SK-N-SH treated with all-trans-retinoic acid at 6 μM for 48 hours (cell line): ENCODE measurements at regions not wholly inside any gene's neighbourhood (a gene's known extent, or its start where the extent isn't known, plus 50 kb on each side); places are given as distances from the start of the nearest gene placed in this dataset.

Experiments
- ATAC-seq: fragments of 200-7000 bp; cut with Tn5 transposase; 3 replicates; pipeline ENCODE4 v1.9.1; 2020; ENCODE audit warnings: mild to moderate bottlenecking, moderate library complexity
- ARNTL ChIP-seq: fragments of 450-650 bp; formaldehyde crosslinking; IDR thresholded peaks from 2 replicates; pipeline ENCODE4 v1.5.0; 2020; ENCODE audit warnings: low read depth, mild to moderate bottlenecking, moderate library complexity, borderline replicate concordance
- BACH2 ChIP-seq: fragments of 250-450 bp; sonication (Bioruptor Pico); IDR thresholded peaks from 2 replicates; pipeline ENCODE4 v1.9.0; 2021; ENCODE audit warnings: mild to moderate bottlenecking, borderline replicate concordance
- CSDC2 ChIP-seq: fragments of 250-450 bp; sonication (Bioruptor Pico); IDR thresholded peaks from 2 replicates; pipeline ENCODE4 v1.5.0; 2020; ENCODE audit warnings: mild to moderate bottlenecking, moderate library complexity
- ESRRG ChIP-seq: fragments of 250-450 bp; sonication (Bioruptor Pico); IDR thresholded peaks from 2 replicates; pipeline ENCODE4 v1.6.1; 2021; ENCODE audit warnings: mild to moderate bottlenecking
- GLIS3 ChIP-seq: fragments of 250-450 bp; sonication (Bioruptor Pico); IDR thresholded peaks from 2 replicates; pipeline ENCODE4 v1.5.0; 2020; ENCODE audit warnings: mild to moderate bottlenecking, moderate library complexity
- ISL1 ChIP-seq: fragments of 250-450 bp; sonication (Bioruptor Pico); IDR thresholded peaks from 2 replicates; pipeline ENCODE4 v2.1.2; 2022; ENCODE audit warnings: mild to moderate bottlenecking, moderate library complexity
- OSR1 ChIP-seq: fragments of 250-450 bp; sonication (Bioruptor Pico); IDR thresholded peaks from 2 replicates; pipeline ENCODE4 v1.8.0; 2022; ENCODE audit warnings: moderate library complexity, mild to moderate bottlenecking, inconsistent platforms
- PPARA ChIP-seq: fragments of 250-450 bp; sonication (Bioruptor Pico); IDR thresholded peaks from 2 replicates; pipeline ENCODE4 v1.5.0; 2020; ENCODE audit warnings: mild to moderate bottlenecking, borderline replicate concordance
- RARB ChIP-seq: fragments of 250-450 bp; sonication (Bioruptor Pico); IDR thresholded peaks from 2 replicates; pipeline ENCODE4 v1.8.0; 2021; ENCODE audit warnings: mild to moderate bottlenecking, moderate library complexity
- SNAI2 ChIP-seq: fragments of 250-450 bp; sonication (Bioruptor Pico); IDR thresholded peaks from 2 replicates; pipeline ENCODE4 v1.5.0; 2020; ENCODE audit warnings: mild to moderate bottlenecking, moderate library complexity
- TCF4 ChIP-seq: fragments of 250-450 bp; sonication (Bioruptor Pico); IDR thresholded peaks from 2 replicates; pipeline ENCODE4 v1.8.0; 2021; ENCODE audit warnings: mild to moderate bottlenecking, moderate library complexity, borderline replicate concordance
- ZC3H10 ChIP-seq: fragments of 250-450 bp; sonication (Bioruptor Pico); IDR thresholded peaks from 2 replicates; pipeline ENCODE4 v1.5.1; 2021; ENCODE audit warnings: mild to moderate bottlenecking, moderate library complexity
- ZFP3 ChIP-seq: fragments of 250-450 bp; sonication (Bioruptor Pico); IDR thresholded peaks from 2 replicates; pipeline ENCODE4 v1.5.0; 2020; ENCODE audit warnings: mild to moderate bottlenecking, moderate library complexity
- ZFP30 ChIP-seq: fragments of 450-650 bp; formaldehyde crosslinking; IDR thresholded peaks from 2 replicates; pipeline ENCODE4 v1.5.0; 2022; ENCODE audit warnings: mild to moderate bottlenecking, moderate library complexity
- ZNF565 ChIP-seq: fragments of 450-650 bp; formaldehyde crosslinking; conservative IDR thresholded peaks from 2 replicates; pipeline ENCODE4 v1.5.0; 2020; ENCODE audit warnings: low read depth, mild to moderate bottlenecking, moderate library complexity
- ZNF8 ChIP-seq: fragments of 450-650 bp; formaldehyde crosslinking; IDR thresholded peaks from 2 replicates; pipeline ENCODE4 v1.5.0; 2020; ENCODE audit warnings: mild to moderate bottlenecking, moderate library complexity
- TF ChIP-seq, protein P1 (sequence below): fragments of 250-450 bp; sonication (Bioruptor Pico); IDR thresholded peaks from 2 replicates; pipeline ENCODE4 v1.5.1; 2021; ENCODE audit warnings: mild to moderate bottlenecking, moderate library complexity
- TF ChIP-seq, protein P2 (sequence below): fragments of 250-450 bp; sonication (Bioruptor Pico); IDR thresholded peaks from 2 replicates; pipeline ENCODE4 v1.5.0; 2020; ENCODE audit warnings: mild to moderate bottlenecking, moderate library complexity
- TF ChIP-seq, protein P3 (sequence below): fragments of 250-450 bp; sonication (Bioruptor Pico); IDR thresholded peaks from 2 replicates; pipeline ENCODE4 v1.8.0; 2020; ENCODE audit warnings: mild to moderate bottlenecking, moderate library complexity, borderline replicate concordance
- TF ChIP-seq, protein P4 (sequence below): fragments of 250-450 bp; sonication (Bioruptor Pico); IDR thresholded peaks from 2 replicates; pipeline ENCODE4 v1.5.1; 2020; ENCODE audit warnings: low read depth, mild to moderate bottlenecking, moderate library complexity

DNA sequence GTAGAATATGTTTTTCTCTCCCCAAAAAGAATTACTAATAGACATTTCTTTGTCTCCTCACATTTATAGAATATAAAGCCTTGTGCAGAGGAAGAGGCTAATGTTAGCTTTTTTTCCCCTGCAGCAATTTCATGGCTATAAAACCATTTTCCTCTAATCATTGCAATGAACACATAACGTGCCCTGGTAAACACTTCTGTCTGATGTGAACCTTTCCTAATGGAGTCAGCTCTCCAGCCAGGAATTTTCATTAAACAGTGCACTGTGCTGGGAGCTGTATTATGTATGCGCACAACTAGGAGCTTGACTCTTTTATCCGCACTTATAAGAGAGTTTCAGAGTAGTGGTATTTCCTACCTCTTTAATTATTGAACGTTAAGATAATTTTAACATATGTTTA is 63.9 kb upstream of the SPATS2L start (continued):
- TF ChIP-seq, protein P1, sequence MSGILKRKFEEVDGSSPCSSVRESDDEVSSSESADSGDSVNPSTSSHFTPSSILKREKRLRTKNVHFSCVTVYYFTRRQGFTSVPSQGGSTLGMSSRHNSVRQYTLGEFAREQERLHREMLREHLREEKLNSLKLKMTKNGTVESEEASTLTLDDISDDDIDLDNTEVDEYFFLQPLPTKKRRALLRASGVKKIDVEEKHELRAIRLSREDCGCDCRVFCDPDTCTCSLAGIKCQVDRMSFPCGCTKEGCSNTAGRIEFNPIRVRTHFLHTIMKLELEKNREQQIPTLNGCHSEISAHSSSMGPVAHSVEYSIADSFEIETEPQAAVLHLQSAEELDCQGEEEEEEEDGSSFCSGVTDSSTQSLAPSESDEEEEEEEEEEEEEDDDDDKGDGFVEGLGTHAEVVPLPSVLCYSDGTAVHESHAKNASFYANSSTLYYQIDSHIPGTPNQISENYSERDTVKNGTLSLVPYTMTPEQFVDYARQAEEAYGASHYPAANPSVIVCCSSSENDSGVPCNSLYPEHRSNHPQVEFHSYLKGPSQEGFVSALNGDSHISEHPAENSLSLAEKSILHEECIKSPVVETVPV (CRISPR knock-in tag), result no peak
- no peak for TF ChIP-seq ZFP3 (CRISPR knock-in tag)

DNA sequence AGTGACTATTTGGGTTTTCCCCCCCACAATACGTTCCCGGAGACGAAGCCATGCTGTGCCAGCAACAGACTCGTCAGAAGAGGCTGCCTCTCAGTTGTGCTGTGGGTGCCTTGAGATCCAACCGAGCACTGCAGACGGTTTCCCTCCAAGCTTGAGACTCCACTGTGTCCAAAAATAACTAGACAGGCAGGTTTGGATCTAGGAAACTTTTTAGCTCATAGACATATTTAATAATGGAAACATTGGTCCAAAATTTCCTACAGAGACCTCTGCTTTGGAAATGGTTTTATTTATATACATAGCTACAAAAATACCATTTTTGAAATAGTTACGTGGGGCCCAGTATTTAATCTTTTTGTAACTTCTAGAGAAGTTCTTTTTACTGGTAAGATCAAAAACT is 63.1 kb upstream of the SPATS2L start:
- no peak for ATAC-seq
- TF ChIP-seq ZC3H10 (CRISPR knock-in tag), result no peak
- no peak for TF ChIP-seq OSR1 (CRISPR knock-in tag)
- TF ChIP-seq, protein P2, sequence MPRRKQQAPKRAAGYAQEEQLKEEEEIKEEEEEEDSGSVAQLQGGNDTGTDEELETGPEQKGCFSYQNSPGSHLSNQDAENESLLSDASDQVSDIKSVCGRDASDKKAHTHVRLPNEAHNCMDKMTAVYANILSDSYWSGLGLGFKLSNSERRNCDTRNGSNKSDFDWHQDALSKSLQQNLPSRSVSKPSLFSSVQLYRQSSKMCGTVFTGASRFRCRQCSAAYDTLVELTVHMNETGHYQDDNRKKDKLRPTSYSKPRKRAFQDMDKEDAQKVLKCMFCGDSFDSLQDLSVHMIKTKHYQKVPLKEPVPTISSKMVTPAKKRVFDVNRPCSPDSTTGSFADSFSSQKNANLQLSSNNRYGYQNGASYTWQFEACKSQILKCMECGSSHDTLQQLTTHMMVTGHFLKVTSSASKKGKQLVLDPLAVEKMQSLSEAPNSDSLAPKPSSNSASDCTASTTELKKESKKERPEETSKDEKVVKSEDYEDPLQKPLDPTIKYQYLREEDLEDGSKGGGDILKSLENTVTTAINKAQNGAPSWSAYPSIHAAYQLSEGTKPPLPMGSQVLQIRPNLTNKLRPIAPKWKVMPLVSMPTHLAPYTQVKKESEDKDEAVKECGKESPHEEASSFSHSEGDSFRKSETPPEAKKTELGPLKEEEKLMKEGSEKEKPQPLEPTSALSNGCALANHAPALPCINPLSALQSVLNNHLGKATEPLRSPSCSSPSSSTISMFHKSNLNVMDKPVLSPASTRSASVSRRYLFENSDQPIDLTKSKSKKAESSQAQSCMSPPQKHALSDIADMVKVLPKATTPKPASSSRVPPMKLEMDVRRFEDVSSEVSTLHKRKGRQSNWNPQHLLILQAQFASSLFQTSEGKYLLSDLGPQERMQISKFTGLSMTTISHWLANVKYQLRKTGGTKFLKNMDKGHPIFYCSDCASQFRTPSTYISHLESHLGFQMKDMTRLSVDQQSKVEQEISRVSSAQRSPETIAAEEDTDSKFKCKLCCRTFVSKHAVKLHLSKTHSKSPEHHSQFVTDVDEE (CRISPR knock-in tag), result no peak
- no peak for TF ChIP-seq SNAI2 (CRISPR knock-in tag)
- TF ChIP-seq CSDC2 (CRISPR knock-in tag), result no peak
- TF ChIP-seq, protein P1 (CRISPR knock-in tag), result no peak
- no peak for TF ChIP-seq ISL1
- no peak for TF ChIP-seq ESRRG (CRISPR knock-in tag)
- no peak for TF ChIP-seq GLIS3 (CRISPR knock-in tag)
- TF ChIP-seq, protein P3, sequence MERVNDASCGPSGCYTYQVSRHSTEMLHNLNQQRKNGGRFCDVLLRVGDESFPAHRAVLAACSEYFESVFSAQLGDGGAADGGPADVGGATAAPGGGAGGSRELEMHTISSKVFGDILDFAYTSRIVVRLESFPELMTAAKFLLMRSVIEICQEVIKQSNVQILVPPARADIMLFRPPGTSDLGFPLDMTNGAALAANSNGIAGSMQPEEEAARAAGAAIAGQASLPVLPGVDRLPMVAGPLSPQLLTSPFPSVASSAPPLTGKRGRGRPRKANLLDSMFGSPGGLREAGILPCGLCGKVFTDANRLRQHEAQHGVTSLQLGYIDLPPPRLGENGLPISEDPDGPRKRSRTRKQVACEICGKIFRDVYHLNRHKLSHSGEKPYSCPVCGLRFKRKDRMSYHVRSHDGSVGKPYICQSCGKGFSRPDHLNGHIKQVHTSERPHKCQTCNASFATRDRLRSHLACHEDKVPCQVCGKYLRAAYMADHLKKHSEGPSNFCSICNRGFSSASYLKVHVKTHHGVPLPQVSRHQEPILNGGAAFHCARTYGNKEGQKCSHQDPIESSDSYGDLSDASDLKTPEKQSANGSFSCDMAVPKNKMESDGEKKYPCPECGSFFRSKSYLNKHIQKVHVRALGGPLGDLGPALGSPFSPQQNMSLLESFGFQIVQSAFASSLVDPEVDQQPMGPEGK (CRISPR knock-in tag), result no peak
- TF ChIP-seq PPARA (CRISPR knock-in tag), result no peak
- TF ChIP-seq, all 23 proteins: peak for 0

DNA sequence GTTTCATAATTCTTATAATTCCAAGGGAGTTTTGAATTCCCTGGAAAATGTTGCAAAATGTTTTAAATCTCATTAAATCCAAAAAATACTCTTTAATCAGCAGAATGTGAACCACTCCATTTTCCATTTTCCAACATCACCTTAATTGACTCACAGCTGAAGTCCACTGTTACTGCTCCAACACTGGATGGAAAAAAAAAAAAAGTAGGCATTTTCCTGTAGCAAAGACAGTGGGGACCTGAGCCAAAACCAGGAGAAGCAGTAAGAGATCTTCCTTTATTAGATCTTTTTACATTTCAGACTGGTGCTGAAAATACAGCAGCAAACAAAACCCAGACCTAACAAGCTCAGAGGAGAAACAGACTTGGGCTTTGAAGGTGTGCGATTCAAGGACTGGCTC is 62.4 kb upstream of the SPATS2L start:
- no peak for ATAC-seq
- no peak for TF ChIP-seq ZC3H10 (CRISPR knock-in tag)
- TF ChIP-seq, protein P4, sequence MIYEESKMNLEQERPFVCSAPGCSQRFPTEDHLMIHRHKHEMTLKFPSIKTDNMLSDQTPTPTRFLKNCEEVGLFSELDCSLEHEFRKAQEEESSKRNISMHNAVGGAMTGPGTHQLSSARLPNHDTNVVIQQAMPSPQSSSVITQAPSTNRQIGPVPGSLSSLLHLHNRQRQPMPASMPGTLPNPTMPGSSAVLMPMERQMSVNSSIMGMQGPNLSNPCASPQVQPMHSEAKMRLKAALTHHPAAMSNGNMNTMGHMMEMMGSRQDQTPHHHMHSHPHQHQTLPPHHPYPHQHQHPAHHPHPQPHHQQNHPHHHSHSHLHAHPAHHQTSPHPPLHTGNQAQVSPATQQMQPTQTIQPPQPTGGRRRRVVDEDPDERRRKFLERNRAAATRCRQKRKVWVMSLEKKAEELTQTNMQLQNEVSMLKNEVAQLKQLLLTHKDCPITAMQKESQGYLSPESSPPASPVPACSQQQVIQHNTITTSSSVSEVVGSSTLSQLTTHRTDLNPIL (CRISPR knock-in tag), result no peak
- TF ChIP-seq, all 23 proteins: peak for 0

DNA sequence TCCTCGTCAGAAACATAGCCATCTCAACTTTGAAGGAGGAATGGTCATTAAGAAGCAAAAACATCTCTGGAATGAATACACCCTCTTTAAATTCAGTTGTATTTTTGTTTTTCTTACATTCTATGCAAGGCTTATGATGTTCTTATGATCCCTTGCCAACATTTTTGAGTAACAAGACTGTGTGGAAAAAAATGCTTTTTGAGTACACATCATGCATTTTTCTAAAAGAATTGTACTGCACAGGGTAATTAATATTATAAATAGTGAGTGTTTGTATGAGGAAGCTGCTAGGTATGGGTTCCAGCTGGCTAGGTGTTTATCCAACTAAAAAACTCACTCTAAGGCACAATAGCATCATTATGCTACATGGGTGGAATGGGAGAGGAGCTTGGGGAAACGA is 59.0 kb upstream of the SPATS2L start:
- no peak for ATAC-seq
- TF ChIP-seq GLIS3 (CRISPR knock-in tag) (no peak), ZNF565 (CRISPR knock-in tag) (no peak), RARB (CRISPR knock-in tag) (no peak), SNAI2 (CRISPR knock-in tag) (no peak), ISL1 (no peak), PPARA (CRISPR knock-in tag) (no peak), BACH2 (CRISPR knock-in tag) (no peak), TCF4 (CRISPR knock-in tag) (no peak), ZNF8 (CRISPR knock-in tag) (no peak), ZFP30 (CRISPR knock-in tag) (no peak), CSDC2 (CRISPR knock-in tag) (no peak), ZFP3 (CRISPR knock-in tag) (no peak), ARNTL (CRISPR knock-in tag) (no peak)
- TF ChIP-seq, protein P3 (CRISPR knock-in tag), result no peak
- TF ChIP-seq, protein P1 (CRISPR knock-in tag), result no peak
- TF ChIP-seq, protein P2 (CRISPR knock-in tag), result no peak
